ENCODE measurements at regions not wholly inside any gene's neighbourhood (a gene's known extent, or its start where the extent isn't known, plus 50 kb on each side); places are given as distances from the start of the nearest gene placed in this dataset.

- Mint-ChIP-seq H3K36me3 (ENCODE audit: low read depth) (no peaks in the 10 kb centered on the region), H3K27me3 (ENCODE audit: low read depth, poor library complexity) (no peaks in the 10 kb centered on the region), H3K27ac (no peak overlapping the region), H3K4me3 (no peak overlapping the region), H3K4me1 (no peaks in the 10 kb centered on the region), H3K9me3 (no peaks in the 10 kb centered on the region)
- no peak for DNase-seq
- no peak for TF ChIP-seq CTCF (IDR thresholded peaks at IDR 0.05)
Observed at GRCh38 chr3:6721491-6721890, 139.4 kb upstream of the GRM7 start.

DNA sequence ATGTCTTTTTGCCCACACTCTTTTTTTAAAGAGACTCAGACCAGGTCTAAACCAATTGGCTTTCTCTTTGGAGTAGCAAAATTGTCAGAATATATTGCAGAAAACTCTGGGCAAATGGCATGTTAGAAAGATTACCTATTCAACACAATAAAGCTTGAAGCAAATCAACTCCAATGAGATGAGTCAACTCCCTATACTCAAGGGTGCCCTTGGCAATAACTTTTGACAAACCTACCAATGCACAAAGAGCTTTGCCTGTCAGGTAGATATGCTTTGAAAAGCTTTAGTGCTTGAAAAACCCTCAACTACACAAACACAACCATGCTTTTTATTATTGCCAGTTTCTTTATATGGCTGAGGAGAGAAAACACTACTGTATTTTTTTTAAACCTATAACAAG, 137.7 kb upstream of the GRM7 start:
- H3K4me3 Mint-ChIP-seq = no peak overlapping the region
- no peaks in the 10 kb centered on the region for H3K9me3 Mint-ChIP-seq
- no peak for DNase-seq
- no peaks in the 10 kb centered on the region for H3K27me3 Mint-ChIP-seq (ENCODE audit: low read depth, poor library complexity)
- no peak for TF ChIP-seq CTCF (IDR thresholded peaks at IDR 0.05)
- no peak overlapping the region for H3K27ac Mint-ChIP-seq
- no peaks in the 10 kb centered on the region for H3K4me1 Mint-ChIP-seq
- H3K36me3 Mint-ChIP-seq (ENCODE audit: low read depth) = no peaks in the 10 kb centered on the region

GRCh38 chr3:6726811-6727210, 134.1 kb upstream of the GRM7 start:
- no peak for TF ChIP-seq CTCF (IDR thresholded peaks at IDR 0.05)
- Mint-ChIP-seq H3K4me3 (no peak overlapping the region), H3K4me1 (no peaks in the 10 kb centered on the region), H3K27me3 (ENCODE audit: low read depth, poor library complexity) (peaks cover 3% of the 10 kb centered on the region), H3K27ac (no peak overlapping the region), H3K36me3 (ENCODE audit: low read depth) (no peaks in the 10 kb centered on the region), H3K9me3 (no peaks in the 10 kb centered on the region)
- no peak for DNase-seq

- Mint-ChIP-seq H3K4me1 (no peaks in the 10 kb centered on the region), H3K9me3 (no peaks in the 10 kb centered on the region), H3K27ac (no peak overlapping the region), H3K27me3 (ENCODE audit: low read depth, poor library complexity) (peaks cover 3% of the 10 kb centered on the region), H3K36me3 (ENCODE audit: low read depth) (no peaks in the 10 kb centered on the region), H3K4me3 (no peak overlapping the region)
- TF ChIP-seq CTCF (IDR thresholded peaks at IDR 0.05) = no peak
- DNase-seq = no peak
Observed at GRCh38 chr3:6732807-6733206, 128.1 kb upstream of the GRM7 start.

DNA sequence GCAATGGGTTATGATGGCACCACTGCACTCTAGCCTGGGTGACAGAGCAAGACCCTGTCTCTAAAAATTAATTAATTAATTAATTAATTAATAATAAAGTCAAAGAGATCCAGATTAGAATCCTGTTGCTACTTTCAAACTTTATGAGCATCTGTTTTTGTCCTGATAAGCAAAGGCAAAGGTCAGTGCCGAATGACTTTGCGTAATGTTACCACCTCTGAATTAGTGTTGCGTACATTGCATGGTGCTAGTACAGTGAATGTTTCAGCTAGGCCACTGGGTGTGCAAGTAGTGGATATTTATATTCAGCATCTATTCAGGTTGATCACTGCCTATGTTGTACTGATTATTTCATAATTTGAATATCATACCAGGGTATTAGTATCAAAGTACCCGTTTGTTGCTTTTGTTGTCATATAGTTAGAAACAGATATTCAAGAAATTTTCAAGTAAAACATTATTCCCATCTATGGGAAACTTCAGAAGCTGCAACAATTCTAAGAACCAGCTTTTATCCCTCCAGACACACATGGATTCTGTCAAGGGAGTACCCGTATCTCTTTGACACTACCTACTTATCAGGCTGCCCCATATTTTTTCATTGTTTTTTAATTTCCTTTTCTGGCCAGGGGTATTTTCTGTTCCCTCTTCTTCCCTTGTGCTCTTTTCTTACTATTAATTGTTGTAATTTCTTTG, 127.1 kb upstream of the GRM7 start:
- no peak overlapping the region for H3K4me3 Mint-ChIP-seq
- H3K4me1 Mint-ChIP-seq = no peaks in the 10 kb centered on the region

More for the DNA sequence above, 127.1 kb upstream of the GRM7 start:
- TF ChIP-seq CTCF (IDR thresholded peaks at IDR 0.05) = no peak
- Mint-ChIP-seq H3K27ac (no peak overlapping the region), H3K27me3 (ENCODE audit: low read depth, poor library complexity) (peaks cover 3% of the 10 kb centered on the region), H3K36me3 (ENCODE audit: low read depth) (no peaks in the 10 kb centered on the region), H3K9me3 (no peaks in the 10 kb centered on the region)
- DNase-seq = no peak

Data from nephron progenitor cell (in vitro differentiated cells).